AG04450 (cell line): ENCODE measurements at regions not wholly inside any gene's neighbourhood (a gene's known extent, or its start where the extent isn't known, plus 50 kb on each side); places are given as distances from the start of the nearest gene placed in this dataset.

Source experiments
- CTCF ChIA-PET: fragments of 300-600, 350-600 bp; formaldehyde crosslinking; extraction: SDS; loops from one replicate; lab custom pipeline; 2022; ENCODE audit warnings: antibody characterized with exemption, inconsistent platforms; lab: Charles Lee
- POLR2A ChIA-PET: fragments of 350-600 bp; formaldehyde crosslinking; extraction: SDS; loops from one replicate; lab custom pipeline; 2021; ENCODE audit warnings: antibody characterized with exemption, inconsistent platforms; lab: Yijun Ruan, JAX
- DNase-seq: peaks from one replicate; pipeline ENCODE4 v3.0.0-alpha.2; 2011; ENCODE audit warnings: low read depth, low spot score
- H3K27ac ChIP-seq: one replicate; pipeline ENCODE4 v1.5.1; 2012; ENCODE audit warnings: low read depth, low read length, control low read depth
- H3K27me3 ChIP-seq: one replicate; pipeline ENCODE4 v1.6.0; 2012; ENCODE audit warnings: low read length; ENCODE audit not compliant: control insufficient read depth, insufficient read depth
- H3K4me3 ChIP-seq: 2 replicates; pipeline ENCODE4 v1.5.1; 2011; ENCODE audit warnings: mild to moderate bottlenecking, low read depth, low read length, control low read depth
- H3K9me3 ChIP-seq: 2 replicates; pipeline ENCODE4 v1.5.1; 2012; ENCODE audit warnings: low read length; ENCODE audit not compliant: control insufficient read depth, insufficient read depth
- TF ChIP-seq, protein P1 (sequence below): IDR thresholded peaks from 2 replicates; pipeline ENCODE4 v1.5.1; 2011; ENCODE audit warnings: low read depth, low read length, control low read depth, inconsistent platforms

DNA sequence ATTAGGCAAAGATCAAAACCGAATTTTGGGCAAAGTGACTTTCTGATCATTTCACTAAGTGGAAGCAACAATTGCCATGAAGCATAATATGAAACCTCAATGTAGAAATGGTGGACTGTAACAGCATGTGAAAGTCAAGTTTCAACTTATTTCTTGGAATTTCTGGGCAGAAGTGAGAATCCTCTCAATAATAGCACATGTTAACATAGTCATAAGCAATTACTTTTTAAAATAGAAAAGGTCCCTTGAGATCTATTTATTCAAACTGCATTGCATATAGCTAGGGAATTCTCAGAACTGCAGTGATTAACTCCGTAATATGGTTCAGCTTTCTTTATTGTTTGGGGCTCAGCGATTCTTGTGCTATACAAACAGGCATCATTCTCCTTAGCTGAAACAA is 136.7 kb upstream of the ATP2B1 start:
- Histone ChIP-seq H3K27me3 (no peaks in the 10 kb centered on the region), H3K4me3 (no peak overlapping the region), H3K9me3 (no peaks in the 10 kb centered on the region), H3K27ac (no peak overlapping the region)
- TF ChIP-seq, protein P1, sequence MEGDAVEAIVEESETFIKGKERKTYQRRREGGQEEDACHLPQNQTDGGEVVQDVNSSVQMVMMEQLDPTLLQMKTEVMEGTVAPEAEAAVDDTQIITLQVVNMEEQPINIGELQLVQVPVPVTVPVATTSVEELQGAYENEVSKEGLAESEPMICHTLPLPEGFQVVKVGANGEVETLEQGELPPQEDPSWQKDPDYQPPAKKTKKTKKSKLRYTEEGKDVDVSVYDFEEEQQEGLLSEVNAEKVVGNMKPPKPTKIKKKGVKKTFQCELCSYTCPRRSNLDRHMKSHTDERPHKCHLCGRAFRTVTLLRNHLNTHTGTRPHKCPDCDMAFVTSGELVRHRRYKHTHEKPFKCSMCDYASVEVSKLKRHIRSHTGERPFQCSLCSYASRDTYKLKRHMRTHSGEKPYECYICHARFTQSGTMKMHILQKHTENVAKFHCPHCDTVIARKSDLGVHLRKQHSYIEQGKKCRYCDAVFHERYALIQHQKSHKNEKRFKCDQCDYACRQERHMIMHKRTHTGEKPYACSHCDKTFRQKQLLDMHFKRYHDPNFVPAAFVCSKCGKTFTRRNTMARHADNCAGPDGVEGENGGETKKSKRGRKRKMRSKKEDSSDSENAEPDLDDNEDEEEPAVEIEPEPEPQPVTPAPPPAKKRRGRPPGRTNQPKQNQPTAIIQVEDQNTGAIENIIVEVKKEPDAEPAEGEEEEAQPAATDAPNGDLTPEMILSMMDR = no peak
- ChIA-PET CTCF (no interaction called here), POLR2A (no interaction called here)
- no peak for DNase-seq

DNA sequence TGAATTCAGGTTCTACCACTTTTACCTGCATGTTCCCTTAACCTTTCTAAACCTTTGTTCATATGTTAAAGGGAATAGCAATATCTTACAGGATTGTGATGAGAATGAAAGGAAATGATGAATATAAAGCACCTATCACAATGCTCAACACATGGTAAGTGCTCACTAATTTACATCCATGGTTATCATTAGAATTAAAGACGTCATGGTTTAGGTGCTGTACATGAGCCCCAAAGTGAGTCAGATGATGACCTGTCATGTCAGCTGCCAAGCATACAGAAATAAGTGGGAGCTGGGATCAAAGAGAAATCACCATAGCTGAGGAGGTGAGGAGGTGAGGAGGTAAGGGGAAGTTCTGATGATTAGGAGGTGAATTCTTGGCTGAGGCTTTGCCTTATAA is 135.9 kb upstream of the ATP2B1 start:
- no peak overlapping the region for H3K4me3 ChIP-seq
- DNase-seq = no peak
- no peak overlapping the region for H3K27ac ChIP-seq
- CTCF ChIA-PET = no interaction called here
- POLR2A ChIA-PET = no interaction called here
- no peaks in the 10 kb centered on the region for H3K9me3 ChIP-seq
- H3K27me3 ChIP-seq = no peaks in the 10 kb centered on the region
- TF ChIP-seq, protein P1 = no peak

DNA sequence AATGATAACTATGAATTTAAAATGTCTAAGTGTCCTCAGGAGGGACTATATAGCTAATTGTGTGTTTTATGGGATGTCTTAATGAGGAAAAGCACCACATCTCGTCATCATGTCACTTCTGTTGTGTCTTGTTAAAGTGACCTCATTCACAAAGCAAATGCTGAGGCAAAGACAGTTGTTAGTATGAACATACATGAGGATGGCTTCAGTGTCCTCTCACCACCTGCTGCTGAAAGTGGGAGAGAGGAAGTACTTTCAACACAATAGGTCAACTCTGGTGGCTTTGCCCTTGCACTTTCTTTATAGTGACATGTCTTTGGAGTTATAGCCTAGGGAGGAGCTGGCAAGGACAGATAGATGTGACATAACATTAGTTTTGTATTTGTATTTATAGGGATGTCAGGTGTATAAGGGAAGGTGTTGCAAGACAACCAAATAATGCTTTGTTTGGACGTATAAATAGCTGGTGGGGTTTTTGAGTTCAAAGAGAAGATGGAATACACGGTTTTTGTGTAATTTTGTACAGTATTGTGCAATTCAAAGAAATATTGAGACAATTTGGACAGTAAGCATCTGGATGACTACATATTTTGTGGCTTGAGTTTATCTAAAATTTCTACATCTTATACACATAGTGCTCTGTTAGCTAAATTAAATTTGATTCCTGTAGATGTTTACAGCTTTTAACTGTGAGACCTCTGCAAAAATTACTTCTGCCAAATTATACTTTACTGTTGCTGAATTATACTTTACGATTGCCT is 131.7 kb upstream of the ATP2B1 start:
- Histone ChIP-seq H3K27me3 (no peaks in the 10 kb centered on the region), H3K9me3 (no peaks in the 10 kb centered on the region), H3K4me3 (no peak overlapping the region), H3K27ac (no peak overlapping the region)
- no peak for DNase-seq
- POLR2A ChIA-PET = interaction anchor here (1.4 kb wide), 1 partner anchor 131 kb away, joined by 4 read pairs; the partner anchor contains the start of gene ATP2B1
- CTCF ChIA-PET = interaction anchor here (0.8 kb wide), 1 partner anchor 57 kb away, joined by 3 read pairs; no protein-coding TSS in a partner anchor
- TF ChIP-seq, protein P1 = no peak

DNA sequence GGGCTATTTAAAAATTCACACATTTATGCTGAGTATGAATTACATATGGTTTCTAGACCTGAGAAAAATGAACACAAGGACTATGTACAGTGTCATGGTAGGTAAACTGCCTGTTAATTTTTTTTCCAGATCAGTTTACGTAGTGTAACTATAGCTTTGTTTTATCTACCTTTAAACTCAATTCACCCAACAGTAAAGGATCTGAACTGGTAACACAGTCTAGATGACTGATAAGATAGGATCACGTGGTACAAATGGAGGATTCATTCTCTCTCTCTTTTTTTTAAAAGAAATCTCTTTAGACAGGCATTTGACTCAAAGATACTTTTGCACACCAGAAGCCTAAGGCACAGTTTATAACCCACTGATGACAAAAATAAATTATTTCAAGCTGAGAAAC is 130.8 kb upstream of the ATP2B1 start:
- ChIA-PET CTCF (no interaction called here), POLR2A (no interaction called here)
- TF ChIP-seq, protein P1 = no peak

DNA sequence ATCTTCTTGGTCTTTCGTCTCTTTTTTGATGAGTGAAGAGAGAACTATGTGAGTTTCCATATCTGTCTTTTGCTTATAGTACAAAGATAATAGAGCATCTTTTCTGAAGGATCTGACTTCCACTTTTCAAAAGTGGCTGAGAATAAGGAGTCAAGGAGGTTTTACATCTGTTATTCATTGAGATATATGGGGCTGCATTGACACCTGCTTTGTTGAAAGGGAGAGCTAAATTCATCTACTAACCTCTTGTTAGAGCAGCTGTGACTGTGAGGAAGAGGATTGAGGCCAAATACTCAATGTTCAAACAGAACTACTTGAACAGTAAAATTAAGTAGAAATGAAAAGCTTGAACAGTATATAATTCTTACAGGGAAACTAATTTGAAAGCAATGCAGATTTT is 130.2 kb upstream of the ATP2B1 start:
- no peak overlapping the region for H3K27ac ChIP-seq
- CTCF ChIA-PET = interaction anchor here (0.7 kb wide), 1 partner anchor 295 kb away, joined by 3 read pairs; no protein-coding TSS in a partner anchor
- no peak overlapping the region for H3K4me3 ChIP-seq
- no peaks in the 10 kb centered on the region for H3K9me3 ChIP-seq
- H3K27me3 ChIP-seq = no peaks in the 10 kb centered on the region
- DNase-seq = no peak
- POLR2A ChIA-PET = no interaction called here
- TF ChIP-seq, protein P1 = no peak

More for the DNA sequence above, 130.8 kb upstream of the ATP2B1 start:
- Histone ChIP-seq H3K27me3 (no peaks in the 10 kb centered on the region), H3K27ac (no peak overlapping the region), H3K9me3 (no peaks in the 10 kb centered on the region), H3K4me3 (no peak overlapping the region)
- DNase-seq = no peak
